GM18508 (cell line): ENCODE measurements at regions not wholly inside any gene's neighbourhood (a gene's known extent, or its start where the extent isn't known, plus 50 kb on each side); places are given as distances from the start of the nearest gene placed in this dataset.
"Not testable (repeated sequence)": the region's sequence is repeated elsewhere in the genome, so short reads cannot be mapped to it uniquely, and the experiment has no call there.

Experiments
- ATAC-seq: cut with Tn5 transposase; IDR thresholded peaks from one replicate; pipeline ENCODE4 v1.9.1; 2021; ENCODE audit warnings: moderate number of reproducible peaks; ENCODE audit not compliant: insufficient read depth, unreplicated experiment

DNA sequence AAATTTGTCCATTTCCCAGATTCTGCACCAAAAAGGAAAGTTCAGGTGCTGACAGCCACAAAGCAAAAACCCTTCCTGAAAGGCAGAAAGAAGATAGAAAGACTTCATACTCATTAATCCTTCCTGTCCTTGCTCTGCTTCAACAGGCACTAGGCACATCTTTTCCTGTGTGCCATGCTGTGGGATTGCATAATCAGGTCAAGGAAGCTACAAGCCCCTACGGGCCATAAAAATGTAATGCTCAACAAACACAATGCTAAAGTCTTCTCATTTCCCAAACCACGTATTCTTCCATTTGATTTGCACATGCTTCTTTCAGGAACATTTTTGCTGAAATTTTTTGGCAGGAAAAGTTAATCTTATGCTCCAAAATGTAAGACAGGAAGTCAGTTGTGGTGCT is 710.9 kb upstream of the ZP4 start:
- ATAC-seq = not testable (repeated sequence)

DNA sequence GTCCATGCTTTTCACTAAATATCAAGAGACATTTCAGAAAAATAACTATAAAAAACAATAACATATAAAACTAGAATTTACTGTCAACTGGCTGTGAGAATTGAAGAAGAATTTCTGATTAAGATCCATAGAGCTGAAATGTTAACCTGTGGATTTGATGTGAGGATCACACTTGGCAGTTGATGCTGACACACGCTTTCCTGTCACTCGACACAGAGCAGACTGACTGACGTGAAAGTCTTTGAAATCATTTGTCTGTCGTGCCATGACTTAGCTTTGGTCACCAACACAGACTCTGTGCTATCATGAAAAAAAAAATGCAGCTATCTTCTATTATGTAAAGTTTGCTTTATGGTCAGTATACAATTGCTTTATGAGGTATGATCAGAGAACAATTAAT is 706.0 kb upstream of the ZP4 start:
- ATAC-seq = no peak

DNA sequence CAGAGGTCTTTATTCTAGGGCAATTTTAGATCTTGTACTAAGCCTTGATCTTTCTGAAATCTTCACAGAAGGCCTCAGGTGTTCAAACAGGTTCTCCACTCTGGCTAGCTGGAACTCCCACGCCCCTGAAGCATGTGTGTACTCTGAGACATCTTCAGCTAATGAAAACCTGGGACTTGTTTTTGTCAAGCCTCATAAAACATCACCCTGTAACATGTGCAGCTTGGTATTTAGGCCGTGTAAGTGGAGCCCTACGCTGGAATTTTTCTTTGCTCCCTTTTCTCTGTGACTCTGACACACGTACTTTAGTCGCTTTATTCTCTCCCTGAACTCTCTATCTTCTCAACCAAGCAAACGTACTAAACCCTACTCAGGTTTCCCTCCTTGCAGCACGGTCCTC is 701.9 kb upstream of the ZP4 start:
- no peak for ATAC-seq

DNA sequence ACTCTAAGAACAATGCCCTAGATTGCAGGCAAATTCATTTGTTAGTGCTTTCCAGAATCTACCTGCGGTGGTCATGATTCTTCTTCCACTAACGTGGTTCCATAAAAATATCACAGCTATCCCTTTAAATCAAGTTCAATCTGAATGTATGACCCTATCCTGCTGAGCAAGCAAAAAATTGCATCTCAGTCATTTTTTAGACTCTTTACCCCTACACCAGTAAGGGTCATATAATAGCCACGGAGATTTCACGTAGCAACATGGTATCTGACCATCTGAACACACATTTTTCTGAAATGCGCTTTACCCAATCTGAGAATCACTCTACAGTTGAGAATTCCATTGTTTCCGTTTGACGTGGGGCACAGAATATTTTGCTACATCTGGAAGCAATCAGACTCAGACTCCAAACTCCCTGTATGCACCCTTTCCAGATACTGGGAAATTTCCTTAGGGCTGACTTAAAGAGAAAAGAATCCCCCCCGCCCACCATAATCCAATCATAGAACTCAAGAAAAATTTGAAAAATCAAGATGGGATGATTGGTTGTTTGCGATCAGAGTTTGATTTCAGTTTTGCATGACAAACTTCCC is 699.2 kb upstream of the ZP4 start:
- no peak for ATAC-seq

DNA sequence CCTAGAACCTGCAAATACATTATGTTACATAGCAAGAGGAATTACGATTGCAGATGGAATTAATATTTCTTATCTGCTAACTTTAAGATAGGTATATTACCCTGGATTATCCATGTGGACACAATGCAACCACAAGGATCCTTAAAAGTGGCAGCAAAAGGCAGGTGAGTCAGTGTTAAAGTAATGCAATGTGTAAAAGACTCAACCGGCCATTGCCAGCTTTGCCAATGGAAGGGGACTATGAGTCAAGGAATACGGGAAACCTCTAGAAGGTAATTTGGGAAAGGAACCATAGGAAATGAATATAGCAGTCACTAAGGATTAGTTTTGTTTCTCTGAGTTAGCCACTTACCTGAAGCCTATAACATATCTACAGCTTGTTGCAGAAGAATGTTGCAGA is 692.1 kb upstream of the ZP4 start:
- ATAC-seq = no peak

DNA sequence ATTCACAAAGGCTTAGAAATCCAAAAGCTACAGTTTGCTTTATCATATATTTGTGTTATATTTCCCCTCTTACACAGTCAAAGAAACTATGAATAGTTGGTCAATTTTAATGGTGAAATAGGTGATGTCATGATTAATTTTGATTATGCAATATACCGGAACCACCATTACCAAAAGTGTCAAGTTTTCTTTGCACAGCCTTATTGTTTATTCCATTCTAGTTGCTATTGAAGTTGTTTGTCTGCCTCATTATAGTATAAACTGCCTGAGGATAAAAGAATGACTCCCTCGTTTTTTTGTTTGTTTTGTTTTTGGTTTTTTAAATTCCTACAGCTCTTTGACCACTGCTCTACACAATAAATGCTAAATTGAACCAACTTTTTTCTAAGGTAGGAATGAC is 690.6 kb upstream of the ZP4 start:
- ATAC-seq = no peak

DNA sequence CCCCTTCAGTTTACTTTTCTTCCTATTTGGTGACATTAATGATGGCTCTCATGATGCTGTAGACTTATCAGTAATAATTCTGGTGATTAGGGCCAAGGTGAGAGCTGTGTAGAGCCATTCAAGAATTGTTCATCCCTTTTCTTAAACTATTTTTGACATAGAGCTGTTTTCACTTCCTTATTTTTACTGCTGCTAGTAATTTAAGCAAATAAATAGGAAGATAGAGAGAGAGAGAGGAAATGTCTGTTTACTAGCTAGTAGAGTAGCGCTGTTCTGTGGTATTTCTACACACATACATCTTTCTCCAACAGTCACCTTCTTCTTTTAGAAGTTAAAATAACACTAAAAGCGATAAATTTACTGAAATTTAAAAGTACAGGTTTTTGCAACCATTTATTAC is 678.0 kb upstream of the ZP4 start:
- no peak for ATAC-seq

DNA sequence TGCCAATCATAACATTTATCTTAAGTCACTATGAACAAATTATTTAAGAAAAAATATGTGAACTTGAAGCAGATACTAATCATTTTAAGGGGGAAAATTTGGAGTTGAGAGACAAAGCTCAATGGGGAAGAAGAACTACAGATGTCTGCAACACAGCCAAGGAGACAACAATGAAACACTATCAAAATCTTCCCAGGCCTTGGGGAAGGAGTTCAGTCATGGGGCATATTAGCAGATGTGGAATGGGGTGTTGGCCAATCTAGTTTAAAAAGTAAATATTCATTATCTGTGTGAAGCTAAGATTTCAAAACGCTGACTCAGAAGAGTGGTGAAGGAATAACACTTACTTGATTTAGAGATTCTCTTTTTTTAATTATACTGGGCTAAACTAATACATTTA is 671.6 kb upstream of the ZP4 start:
- no peak for ATAC-seq

DNA sequence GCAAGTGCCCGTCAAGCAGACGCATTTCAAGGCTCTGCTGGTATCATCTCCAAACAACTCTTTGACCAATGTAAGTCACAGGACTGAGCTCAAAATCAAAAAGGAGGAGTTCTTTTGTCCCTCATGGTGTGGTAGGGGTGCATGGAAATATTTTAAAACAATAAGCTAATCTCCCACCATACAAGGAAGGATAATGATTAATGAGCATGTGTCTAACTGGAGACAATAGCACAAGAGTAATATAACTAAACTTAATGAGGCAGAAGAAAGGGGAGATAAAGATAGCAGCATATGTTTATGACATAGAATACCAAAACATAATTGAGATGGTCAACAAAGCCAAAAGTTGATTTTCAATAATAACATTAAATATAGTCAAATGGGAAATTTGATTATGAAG is 668.0 kb upstream of the ZP4 start:
- ATAC-seq = no peak

DNA sequence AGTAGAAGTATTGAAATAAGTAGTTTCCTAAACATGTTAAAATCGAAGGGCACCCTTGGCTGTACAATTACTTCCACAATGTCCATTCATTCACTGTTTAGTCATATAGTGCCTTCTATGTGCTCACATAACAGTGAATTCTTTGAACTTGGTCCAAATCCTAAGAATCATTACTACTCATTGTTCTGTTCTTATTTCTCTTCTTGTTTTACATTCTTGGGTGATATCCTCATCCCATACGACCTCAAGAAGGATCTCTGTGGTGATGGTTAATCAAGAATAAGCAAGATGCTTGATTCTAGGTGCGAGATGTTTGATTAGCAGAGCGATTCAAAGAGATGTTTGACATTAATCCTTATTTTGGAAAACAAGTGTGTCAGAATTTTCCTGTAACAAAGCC is 667.4 kb upstream of the ZP4 start:
- no peak for ATAC-seq

DNA sequence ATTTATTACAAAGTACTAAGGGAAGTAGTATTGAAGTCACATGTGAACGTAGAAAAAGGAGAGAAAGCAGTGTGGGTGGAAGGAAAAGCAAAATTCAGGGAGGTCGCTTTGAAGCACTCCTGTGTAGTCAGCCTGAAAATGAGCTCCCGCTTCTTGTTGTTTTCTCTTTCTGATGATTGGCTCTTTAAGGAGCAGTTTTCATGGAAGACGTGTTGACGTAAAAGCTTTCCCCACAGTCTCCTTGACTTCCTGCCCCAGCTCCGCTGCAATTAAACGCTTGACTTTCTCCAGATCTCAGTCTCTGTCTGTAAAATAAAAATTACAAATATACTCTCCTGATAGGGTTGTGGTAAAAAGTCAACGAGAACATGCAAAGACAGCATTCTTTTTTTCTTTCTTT is 661.5 kb upstream of the ZP4 start:
- no peak for ATAC-seq

DNA sequence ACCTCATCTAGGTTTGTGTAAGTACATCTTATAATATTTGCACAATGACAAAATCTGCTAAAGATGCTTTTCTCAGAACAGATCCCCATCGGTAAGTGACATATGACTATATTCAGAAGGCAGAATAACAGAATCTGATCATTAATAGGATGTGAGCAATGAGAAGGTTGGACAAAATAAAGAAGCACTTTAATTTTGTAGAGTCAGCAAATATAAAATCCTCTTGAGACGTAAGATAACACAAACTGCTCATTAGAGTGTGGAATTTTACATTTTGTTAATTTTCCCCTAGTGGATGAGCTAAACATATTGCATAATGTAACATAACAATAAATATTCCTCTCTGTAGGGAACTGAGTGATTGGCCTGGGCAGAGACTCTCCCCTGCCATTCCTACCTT is 658.4 kb upstream of the ZP4 start:
- ATAC-seq = no peak

DNA sequence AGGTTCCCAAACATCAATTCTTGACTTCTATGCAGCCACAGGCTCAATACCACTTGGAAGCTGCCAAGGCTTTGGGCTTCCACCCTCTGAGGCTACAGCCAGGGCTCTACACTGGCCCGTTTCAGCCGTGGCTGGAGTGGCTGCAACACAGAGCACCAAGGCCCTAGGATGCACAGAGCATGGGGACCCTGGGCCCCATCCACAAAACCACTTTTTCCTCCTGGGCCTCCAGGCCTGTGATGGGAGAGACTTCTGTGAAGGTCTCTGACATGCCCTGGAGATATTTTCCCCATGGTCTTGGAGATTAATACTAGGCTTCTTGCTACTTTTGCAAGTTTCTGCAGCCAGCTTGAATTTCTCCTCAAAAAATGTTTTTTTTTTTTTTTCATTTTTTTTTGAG is 655.4 kb upstream of the ZP4 start:
- no peak for ATAC-seq

DNA sequence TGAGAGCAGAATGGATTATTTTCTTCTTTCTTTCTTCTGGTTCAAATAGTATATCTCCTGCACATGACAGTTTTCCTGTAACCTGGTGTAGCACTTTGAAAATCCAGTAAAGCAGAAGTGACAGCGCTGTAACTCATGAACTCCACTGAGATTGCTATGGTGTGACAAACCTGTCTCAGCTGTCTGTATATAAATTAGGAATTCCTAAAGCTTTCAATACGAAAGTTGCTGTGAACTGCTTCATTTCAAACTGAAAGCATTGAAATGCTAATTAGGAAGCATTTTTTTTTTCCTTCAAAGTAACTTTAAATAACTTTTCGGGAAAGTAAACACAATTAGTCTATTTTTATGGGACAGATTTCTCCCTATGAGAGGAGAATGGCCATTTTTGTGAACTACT is 646.9 kb upstream of the ZP4 start:
- ATAC-seq = no peak

DNA sequence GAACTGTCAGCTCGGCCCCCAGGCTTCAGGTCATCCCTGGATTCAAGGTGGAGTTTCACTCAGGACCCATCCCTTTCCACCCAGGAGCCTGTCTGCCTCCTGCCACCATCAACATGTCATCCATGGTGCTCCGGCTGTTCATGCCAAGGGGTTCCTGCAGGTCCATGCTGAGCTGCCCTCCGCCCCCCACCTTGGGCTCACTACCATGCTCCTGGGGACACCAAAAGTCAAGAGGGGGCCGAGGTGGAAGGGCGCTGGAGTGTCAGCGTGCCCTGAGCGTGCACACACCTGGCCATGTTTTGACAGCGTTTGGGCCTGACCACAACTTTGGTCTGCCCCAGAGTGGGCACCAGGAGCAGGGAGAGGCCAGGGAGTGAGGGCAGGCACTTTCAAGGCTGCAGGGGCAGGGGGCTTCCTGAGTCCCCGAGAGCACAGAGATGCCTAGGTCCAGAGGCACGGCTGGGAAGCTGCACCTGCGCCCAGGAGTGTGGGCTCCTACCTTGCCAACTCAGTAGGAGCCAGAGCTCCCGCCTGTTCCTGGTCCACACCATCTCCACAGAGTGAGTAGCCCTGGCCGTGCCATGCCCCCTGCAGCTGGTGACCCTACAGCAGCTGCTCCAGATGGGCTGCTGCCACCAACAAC is 639.6 kb upstream of the ZP4 start:
- ATAC-seq = no peak

DNA sequence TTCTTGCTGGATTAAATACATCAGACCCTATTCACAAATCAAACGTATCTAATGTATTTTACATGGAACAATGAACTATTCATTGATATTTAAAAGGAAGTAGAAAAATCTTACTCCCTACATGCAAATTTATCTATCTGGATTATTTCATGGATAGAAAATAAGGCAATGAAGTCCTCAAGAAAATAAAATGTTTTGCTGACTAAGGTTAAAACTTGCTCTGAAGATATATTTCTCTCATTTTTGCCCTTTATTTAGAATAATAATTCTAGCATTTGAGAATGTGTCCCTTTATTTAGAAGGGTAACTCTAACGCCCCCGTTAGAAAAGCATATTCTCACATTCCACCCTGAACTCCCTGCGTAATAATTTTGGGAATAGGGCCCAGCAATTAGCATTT is 627.0 kb upstream of the ZP4 start:
- ATAC-seq = no peak

DNA sequence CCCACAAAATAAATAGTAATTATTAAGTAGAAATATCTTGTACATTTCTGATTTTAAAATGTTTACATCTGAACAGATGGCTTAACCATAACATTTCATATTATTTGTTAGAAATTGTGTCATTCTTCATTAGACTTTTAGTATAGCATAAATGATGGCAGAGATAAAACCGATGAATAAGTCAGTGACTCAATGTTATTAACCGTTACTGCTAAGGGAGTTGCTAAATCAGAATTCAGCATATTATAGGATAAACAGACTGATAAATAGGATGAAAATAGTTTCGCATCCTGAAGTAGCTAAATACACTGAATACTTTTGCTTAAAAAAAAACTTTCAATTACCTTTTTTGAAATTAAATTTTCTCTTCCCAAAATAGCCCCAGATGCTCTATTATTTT is 610.6 kb upstream of the ZP4 start:
- no peak for ATAC-seq

DNA sequence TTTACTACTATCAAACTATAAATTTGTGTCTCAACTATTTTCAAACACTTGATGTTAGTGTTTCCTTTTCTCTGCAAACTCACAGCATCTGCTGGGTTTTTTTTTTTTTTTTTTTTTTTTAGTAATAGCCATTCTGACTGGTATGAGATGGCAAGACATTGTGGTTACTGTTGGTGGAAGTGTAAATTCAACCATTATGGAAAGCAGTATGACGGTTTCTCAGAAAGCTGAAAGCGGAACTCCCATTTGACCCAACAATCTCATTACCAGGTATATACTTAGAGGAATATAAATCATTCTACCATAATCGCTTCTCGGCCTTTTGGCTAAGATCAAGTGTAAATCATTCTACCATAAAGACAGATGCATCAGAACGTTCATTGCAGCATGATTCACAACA is 608.3 kb upstream of the ZP4 start:
- ATAC-seq = no peak

DNA sequence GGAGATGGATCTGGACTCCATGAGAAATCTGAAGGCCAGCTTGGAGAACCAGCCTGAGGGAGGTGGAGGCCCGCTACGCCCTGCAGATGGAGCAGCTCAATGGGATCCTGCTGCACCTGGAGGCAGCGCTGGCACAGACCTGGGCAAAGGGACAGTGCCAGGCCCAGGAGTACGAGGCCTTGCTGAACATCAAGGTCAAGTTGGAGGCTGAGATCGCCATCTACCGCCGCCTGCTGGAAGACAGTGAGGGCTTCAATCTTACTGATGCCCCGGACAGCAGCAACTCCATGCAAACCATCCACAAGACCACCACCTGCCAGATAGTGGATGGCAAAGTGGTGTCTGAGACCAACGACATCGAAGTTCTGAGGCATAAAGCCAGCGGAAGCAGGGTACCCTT is 601.5 kb upstream of the ZP4 start:
- ATAC-seq = no peak

DNA sequence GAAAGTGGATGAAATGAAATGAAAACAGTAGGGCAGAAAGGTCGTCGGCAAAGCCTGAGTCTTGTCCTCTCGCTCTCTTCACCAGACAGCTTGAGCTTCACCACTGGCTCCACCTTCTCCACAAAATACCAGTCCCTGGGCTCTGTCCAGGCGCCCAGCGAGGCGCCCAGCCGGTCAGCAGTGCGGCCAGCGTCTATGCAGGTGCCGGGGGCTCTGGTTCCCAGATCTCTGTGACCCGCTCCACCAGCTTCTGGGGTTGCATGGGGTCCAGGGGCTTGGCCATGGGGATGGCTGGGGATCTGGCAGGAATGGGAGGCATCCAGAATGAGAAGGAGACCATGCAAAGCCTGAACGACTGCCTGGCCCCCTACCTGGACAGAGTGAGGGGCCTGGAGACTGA is 600.5 kb upstream of the ZP4 start:
- no peak for ATAC-seq

DNA sequence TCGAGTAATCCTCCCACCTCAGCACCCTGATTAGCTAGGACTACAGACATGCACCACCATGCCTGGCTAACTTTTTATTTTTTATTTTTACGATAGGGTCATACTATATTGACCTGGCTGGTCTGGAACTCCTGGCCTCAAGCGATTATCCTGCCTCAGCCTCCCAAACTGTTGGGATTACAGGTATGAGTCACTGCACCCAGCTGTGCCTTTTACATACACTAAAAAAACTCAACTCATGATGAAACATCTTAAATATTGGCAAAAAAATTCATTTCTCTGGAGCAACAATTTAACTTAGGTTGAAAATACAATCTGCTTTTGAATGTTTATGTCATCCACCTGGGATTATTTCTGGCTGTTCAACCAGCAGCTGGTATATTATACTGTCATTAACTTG is 598.3 kb upstream of the ZP4 start:
- no peak for ATAC-seq

DNA sequence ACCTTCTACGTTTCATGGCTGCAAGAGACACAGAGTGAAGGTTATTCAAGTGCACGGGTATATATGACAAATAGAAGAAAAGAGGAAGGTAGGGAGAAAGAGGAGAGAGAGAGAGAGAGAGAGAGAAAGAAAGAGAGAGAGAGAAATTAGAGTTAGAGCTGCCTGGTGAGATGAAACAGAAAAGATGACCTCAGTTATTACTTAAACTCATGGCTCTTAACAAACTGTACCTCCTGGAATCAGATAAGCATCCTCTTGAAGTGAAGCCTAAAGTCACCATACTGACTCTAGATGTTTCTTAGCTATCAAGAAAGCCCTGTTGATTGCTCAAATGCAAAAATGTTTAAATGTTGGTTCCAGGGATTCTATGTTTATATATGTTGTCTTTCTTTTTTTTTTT is 597.7 kb upstream of the ZP4 start:
- ATAC-seq = no peak

DNA sequence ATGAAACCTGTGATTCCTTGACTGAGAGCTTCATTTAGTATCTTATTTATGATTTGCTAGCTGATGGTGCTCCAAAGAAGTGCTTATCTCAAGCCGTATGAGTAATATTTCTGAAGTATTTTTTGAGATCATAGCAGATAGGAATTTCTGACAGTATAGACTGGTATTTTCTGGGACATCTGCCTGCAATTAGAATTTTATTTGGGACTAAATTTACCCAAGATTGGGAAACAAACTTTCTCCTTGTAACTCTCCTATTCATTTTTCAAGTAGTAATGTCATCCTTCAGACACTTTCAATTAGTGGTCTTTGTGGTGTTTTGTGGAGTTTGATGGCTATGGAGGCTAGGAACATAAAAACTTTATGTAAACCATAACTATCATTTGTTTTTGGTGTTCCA is 597.2 kb upstream of the ZP4 start:
- no peak for ATAC-seq
